ENCODE measurements at regions not wholly inside any gene's neighbourhood (a gene's known extent, or its start where the extent isn't known, plus 50 kb on each side); places are given as distances from the start of the nearest gene placed in this dataset.

GRCh38 chr11:37747121-37747520 is 1149.1 kb upstream of the RAG2 start:
- Histone ChIP-seq H3K27ac (ENCODE audit: low read depth, low read length, poor library complexity, severe bottlenecking) (no peak overlapping the region), H3K4me1 (ENCODE audit: insufficient read depth, low read length, poor library complexity, severe bottlenecking) (no peaks in the 10 kb centered on the region), H3K9me2 (ENCODE audit: insufficient read depth, low read length) (no peaks in the 10 kb centered on the region), H3K36me3 (ENCODE audit: insufficient read depth, low read length) (no peaks in the 10 kb centered on the region), H3K79me2 (ENCODE audit: insufficient read depth, low read depth, low read length) (no peaks in the 10 kb centered on the region), H3K4me2 (ENCODE audit: low read length) (no peak overlapping the region), H3K9me3 (ENCODE audit: low read length) (no peaks in the 10 kb centered on the region), H3K4me3 (ENCODE audit: low read depth, low read length, poor library complexity, severe bottlenecking) (no peak overlapping the region), H4K20me1 (ENCODE audit: insufficient read depth, low read length) (no peaks in the 10 kb centered on the region), H2AFZ (ENCODE audit: low read length) (no peak overlapping the region)
- TF ChIP-seq CTCF (conservative IDR thresholded peaks at IDR 0.05; ENCODE audit: low read length) (no peak), EZH2phosphoT487 (IDR thresholded peaks at IDR 0.05; ENCODE audit: borderline replicate concordance, low read depth, low read length) (no peak)
- ChIA-PET CTCF (ENCODE audit: unreplicated experiment) (no interaction called here), POLR2A (no interaction called here)
- no TSS peak for BruUV-seq (replicated peaks)
- DNase-seq (ENCODE audit: low spot score): no peak
- intact Hi-C loops (cut with micrococcal nuclease; ENCODE audit: unreplicated experiment): no loop called here

- ChIA-PET POLR2A (no interaction called here), CTCF (ENCODE audit: unreplicated experiment) (no interaction called here)
- no peak for TF ChIP-seq CTCF (conservative IDR thresholded peaks at IDR 0.05; ENCODE audit: low read length)
- no peak for TF ChIP-seq EZH2phosphoT487 (IDR thresholded peaks at IDR 0.05; ENCODE audit: borderline replicate concordance, low read depth, low read length)
- DNase-seq (ENCODE audit: low spot score): no peak
- Histone ChIP-seq H3K9me3 (ENCODE audit: low read length) (no peaks in the 10 kb centered on the region), H3K9me2 (ENCODE audit: insufficient read depth, low read length) (no peaks in the 10 kb centered on the region), H3K4me3 (ENCODE audit: low read depth, low read length, poor library complexity, severe bottlenecking) (no peak overlapping the region), H4K20me1 (ENCODE audit: insufficient read depth, low read length) (no peaks in the 10 kb centered on the region), H3K4me1 (ENCODE audit: insufficient read depth, low read length, poor library complexity, severe bottlenecking) (no peaks in the 10 kb centered on the region), H3K4me2 (ENCODE audit: low read length) (no peak overlapping the region), H3K36me3 (ENCODE audit: insufficient read depth, low read length) (no peaks in the 10 kb centered on the region), H2AFZ (ENCODE audit: low read length) (no peak overlapping the region), H3K27ac (ENCODE audit: low read depth, low read length, poor library complexity, severe bottlenecking) (no peak overlapping the region), H3K79me2 (ENCODE audit: insufficient read depth, low read depth, low read length) (no peaks in the 10 kb centered on the region)
- no TSS peak for BruUV-seq (replicated peaks)
- intact Hi-C loops (cut with micrococcal nuclease; ENCODE audit: unreplicated experiment): no loop called here
Observed at GRCh38 chr11:37727371-37727770, 1129.3 kb upstream of the RAG2 start.

- H3K4me1 ChIP-seq (ENCODE audit: insufficient read depth, low read length, poor library complexity, severe bottlenecking): no peaks in the 10 kb centered on the region
- no peaks in the 10 kb centered on the region for H3K9me3 ChIP-seq (ENCODE audit: low read length)
- DNase-seq (ENCODE audit: low spot score): no peak
- POLR2A ChIA-PET: interaction anchor here (1.4 kb wide), 1 partner anchor 12 kb away, joined by 3 read pairs; no protein-coding TSS in a partner anchor
- no peaks in the 10 kb centered on the region for H3K36me3 ChIP-seq (ENCODE audit: insufficient read depth, low read length)
- H3K9me2 ChIP-seq (ENCODE audit: insufficient read depth, low read length): no peaks in the 10 kb centered on the region; the same call in 1 of the 2 replicates
- H4K20me1 ChIP-seq (ENCODE audit: insufficient read depth, low read length): no peaks in the 10 kb centered on the region
- H3K79me2 ChIP-seq (ENCODE audit: insufficient read depth, low read depth, low read length): no peaks in the 10 kb centered on the region
- H2AFZ ChIP-seq (ENCODE audit: low read length): no peak overlapping the region
- BruUV-seq (replicated peaks): no TSS peak
- no peak overlapping the region for H3K27ac ChIP-seq (ENCODE audit: low read depth, low read length, poor library complexity, severe bottlenecking)
- CTCF ChIA-PET (ENCODE audit: unreplicated experiment): no interaction called here
- H3K4me2 ChIP-seq (ENCODE audit: low read length): no peak overlapping the region
- TF ChIP-seq CTCF (conservative IDR thresholded peaks at IDR 0.05; ENCODE audit: low read length) (no peak), EZH2phosphoT487 (IDR thresholded peaks at IDR 0.05; ENCODE audit: borderline replicate concordance, low read depth, low read length) (no peak)
- no peak overlapping the region for H3K4me3 ChIP-seq (ENCODE audit: low read depth, low read length, poor library complexity, severe bottlenecking)
- intact Hi-C loops (cut with micrococcal nuclease; ENCODE audit: unreplicated experiment): no loop called here
Observed at GRCh38 chr11:37724315-37724714, 1126.3 kb upstream of the RAG2 start.

All from OCI-LY7 (cell line).